GM12872 (cell line): ENCODE measurements at regions not wholly inside any gene's neighbourhood (a gene's known extent, or its start where the extent isn't known, plus 50 kb on each side); places are given as distances from the start of the nearest gene placed in this dataset.

Experiments used
- TF ChIP-seq, protein P1 (sequence below): IDR thresholded peaks from 3 replicates; pipeline ENCODE4 v1.5.1; 2011; ENCODE audit warnings: low read depth, mild to moderate bottlenecking, low read length, moderate library complexity; ENCODE audit not compliant: insufficient read depth

DNA sequence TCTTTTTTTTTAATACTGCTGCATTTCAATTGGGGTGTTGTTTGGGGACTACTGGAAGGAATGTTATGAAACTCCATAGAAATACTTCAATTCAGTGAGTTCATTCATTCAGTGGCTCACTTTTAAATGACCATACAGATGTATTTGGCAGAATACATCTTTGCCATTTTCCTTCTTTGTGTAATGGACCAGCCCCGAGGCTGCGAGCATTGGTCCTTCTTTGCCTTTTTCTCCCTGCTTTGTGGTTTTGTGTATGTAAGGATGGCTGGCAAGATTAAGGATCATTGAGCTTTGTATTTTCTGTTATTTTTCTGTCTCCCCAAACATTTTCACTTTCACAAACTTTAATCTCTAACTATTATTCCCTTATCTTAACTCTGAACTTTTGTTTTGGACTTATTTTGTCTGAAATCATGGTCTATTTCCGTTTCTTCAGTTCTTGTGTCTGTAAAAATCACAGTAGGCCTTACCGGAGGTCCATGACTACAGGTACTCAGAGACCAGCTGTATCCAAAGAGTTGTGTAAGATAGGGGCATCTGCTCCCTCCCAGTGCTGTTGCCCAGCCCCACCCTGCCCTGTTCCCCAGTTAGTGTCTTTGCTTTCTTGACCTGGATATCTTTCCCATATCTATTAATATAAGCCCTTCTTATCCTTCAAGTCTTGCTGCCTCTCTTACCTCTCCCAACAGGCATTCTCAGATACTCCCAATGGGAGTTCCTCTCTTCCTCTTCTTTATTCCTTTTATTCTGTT, 154.3 kb upstream of the DMRT1 start:
- TF ChIP-seq, protein P1, sequence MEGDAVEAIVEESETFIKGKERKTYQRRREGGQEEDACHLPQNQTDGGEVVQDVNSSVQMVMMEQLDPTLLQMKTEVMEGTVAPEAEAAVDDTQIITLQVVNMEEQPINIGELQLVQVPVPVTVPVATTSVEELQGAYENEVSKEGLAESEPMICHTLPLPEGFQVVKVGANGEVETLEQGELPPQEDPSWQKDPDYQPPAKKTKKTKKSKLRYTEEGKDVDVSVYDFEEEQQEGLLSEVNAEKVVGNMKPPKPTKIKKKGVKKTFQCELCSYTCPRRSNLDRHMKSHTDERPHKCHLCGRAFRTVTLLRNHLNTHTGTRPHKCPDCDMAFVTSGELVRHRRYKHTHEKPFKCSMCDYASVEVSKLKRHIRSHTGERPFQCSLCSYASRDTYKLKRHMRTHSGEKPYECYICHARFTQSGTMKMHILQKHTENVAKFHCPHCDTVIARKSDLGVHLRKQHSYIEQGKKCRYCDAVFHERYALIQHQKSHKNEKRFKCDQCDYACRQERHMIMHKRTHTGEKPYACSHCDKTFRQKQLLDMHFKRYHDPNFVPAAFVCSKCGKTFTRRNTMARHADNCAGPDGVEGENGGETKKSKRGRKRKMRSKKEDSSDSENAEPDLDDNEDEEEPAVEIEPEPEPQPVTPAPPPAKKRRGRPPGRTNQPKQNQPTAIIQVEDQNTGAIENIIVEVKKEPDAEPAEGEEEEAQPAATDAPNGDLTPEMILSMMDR, result no peak

- TF ChIP-seq, protein P1, result no peak
Measured at GRCh38 chr9:687994-688393, 153.5 kb upstream of the DMRT1 start.

- TF ChIP-seq, protein P1, result no peak
Measured at GRCh38 chr9:690517-691111, 150.9 kb upstream of the DMRT1 start.

GRCh38 chr9:691825-692400, 149.6 kb upstream of the DMRT1 start:
- TF ChIP-seq, protein P1, result no peak

DNA sequence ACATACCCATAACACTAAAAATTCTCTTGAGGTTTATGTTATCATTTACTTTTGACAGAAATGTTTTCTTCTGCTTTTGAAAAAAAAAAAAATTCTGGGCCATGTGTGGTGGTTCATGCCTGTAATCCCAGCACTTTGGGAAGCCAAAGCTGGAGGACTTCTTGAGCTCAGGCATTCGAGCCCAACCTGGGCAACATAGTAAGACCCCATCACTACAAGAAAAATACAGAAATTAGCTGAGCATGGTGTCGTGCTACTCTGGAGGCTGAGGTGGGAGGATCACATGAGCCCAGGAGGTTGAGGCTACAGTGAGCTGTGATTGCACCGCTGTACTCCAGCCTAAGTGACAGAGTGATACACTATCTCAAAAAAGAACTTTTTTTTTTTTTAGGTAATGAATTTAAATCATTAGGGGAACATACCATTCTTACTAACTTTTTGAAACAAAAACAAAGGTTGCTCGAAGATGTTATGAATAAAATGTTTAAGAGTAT, 148.8 kb upstream of the DMRT1 start:
- TF ChIP-seq, protein P1, result no peak

DNA sequence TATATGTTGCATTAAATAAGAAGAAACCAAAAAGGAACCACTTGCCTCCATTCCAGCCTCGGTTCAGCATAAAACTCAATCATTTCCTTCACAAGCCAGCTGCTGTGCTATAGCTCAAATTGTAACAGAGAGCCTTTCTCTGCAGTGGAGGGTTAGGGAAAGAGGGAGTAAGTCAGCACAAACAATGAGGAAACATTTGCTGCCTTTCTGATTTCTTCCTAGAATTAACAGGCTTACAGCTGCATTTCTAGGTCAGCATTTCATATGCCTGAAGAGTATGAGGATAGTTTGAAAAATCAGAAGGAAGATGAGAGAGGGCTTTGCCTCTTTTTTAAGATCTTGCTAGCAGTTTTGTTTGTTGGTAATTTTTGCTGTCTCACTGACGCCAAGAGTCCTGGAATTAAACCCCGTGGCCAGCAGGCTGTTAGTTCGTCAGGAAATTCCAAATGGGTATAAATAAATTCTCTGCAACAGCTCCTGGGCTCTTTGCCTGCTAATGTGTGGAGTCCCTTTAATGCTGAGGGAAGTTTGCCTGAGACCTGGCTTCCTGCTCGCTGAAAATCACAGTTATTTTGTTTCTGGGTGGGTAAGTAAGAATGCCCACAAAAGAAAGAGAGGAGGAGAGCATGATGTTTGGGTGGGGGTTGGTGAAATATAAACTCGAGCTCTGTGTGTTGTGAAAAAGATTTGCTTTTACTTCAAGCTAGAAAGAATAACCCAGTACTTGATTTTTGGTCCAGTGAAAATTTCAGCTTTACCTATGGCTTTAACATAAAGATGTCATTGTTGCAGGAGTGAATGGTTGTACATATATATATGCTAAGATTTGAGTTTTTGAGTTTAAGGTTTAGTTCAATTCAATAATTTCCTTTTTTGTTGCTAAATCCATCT, 148.1 kb upstream of the DMRT1 start:
- TF ChIP-seq, protein P1, result no peak

GRCh38 chr9:694092-694402, 147.4 kb upstream of the DMRT1 start:
- TF ChIP-seq, protein P1, result no peak
